Nephron (organoid): ENCODE measurements at regions not wholly inside any gene's neighbourhood (a gene's known extent, or its start where the extent isn't known, plus 50 kb on each side); places are given as distances from the start of the nearest gene placed in this dataset.

Experiments
- H3K27ac Mint-ChIP-seq, 3 experiments: 2 replicates each; pipeline ENCODE4 v1.8.0; 2020; ENCODE audit warnings: mixed read lengths in 3 of 3, mild to moderate bottlenecking in 2 of 3, moderate library complexity in 1 of 3
- H3K27me3 Mint-ChIP-seq: 2 replicates; pipeline ENCODE4 v1.8.0; 2021; ENCODE audit warnings: low read depth, mild to moderate bottlenecking, moderate library complexity, mixed read lengths
- H3K36me3 Mint-ChIP-seq: 2 replicates; pipeline ENCODE4 v1.8.0; 2020; ENCODE audit warnings: low read depth, mixed read lengths
- H3K4me1 Mint-ChIP-seq: 2 replicates; pipeline ENCODE4 v1.8.0; 2020; ENCODE audit warnings: mixed read lengths
- H3K4me3 Mint-ChIP-seq, 3 experiments: 2 replicates each; pipeline ENCODE4 v1.8.0; 2020; ENCODE audit warnings: mild to moderate bottlenecking in 3 of 3, mixed read lengths in 3 of 3, moderate library complexity in 2 of 3
- H3K9me3 Mint-ChIP-seq: 2 replicates; pipeline ENCODE4 v1.8.0; 2020; ENCODE audit warnings: mixed read lengths
- TF ChIP-seq, protein P1 (sequence below), 3 experiments: fragments of 200-600 bp; sonication (generic); IDR thresholded peaks; one replicate each; pipeline ENCODE4 v1.5.0; 2021; ENCODE audit warnings: antibody characterized with exemption in 3 of 3; ENCODE audit not compliant: unreplicated experiment in 3 of 3

DNA sequence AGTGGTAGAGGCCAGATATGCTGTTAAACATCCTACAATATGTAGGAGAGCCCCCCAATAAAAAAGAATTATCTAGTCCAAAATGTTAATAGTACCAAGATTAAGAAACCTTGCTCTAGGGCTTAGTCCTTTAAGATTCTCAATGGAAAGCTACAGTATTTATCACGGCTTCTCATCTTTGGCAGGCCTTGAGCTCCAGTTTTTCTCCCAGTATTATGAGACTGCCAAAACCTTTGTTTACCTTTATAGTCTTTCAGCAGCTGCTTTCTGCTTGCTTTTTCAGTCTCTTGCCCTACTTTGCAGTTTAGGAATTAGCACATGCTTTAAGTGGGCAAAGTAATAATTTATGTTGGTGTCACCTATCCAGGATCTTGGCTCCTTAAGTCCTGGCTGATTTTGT, 59.7 kb downstream of the NHLRC1 start:
- H3K4me1 Mint-ChIP-seq, result no peaks in the 10 kb centered on the region
- no peak overlapping the region for H3K4me3 Mint-ChIP-seq
- H3K9me3 Mint-ChIP-seq, result peaks cover 16% of the 10 kb centered on the region
- H3K36me3 Mint-ChIP-seq, result no peaks in the 10 kb centered on the region
- peaks cover 8% of the 10 kb centered on the region for H3K27me3 Mint-ChIP-seq
- no peak overlapping the region for H3K27ac Mint-ChIP-seq
- TF ChIP-seq, protein P1, sequence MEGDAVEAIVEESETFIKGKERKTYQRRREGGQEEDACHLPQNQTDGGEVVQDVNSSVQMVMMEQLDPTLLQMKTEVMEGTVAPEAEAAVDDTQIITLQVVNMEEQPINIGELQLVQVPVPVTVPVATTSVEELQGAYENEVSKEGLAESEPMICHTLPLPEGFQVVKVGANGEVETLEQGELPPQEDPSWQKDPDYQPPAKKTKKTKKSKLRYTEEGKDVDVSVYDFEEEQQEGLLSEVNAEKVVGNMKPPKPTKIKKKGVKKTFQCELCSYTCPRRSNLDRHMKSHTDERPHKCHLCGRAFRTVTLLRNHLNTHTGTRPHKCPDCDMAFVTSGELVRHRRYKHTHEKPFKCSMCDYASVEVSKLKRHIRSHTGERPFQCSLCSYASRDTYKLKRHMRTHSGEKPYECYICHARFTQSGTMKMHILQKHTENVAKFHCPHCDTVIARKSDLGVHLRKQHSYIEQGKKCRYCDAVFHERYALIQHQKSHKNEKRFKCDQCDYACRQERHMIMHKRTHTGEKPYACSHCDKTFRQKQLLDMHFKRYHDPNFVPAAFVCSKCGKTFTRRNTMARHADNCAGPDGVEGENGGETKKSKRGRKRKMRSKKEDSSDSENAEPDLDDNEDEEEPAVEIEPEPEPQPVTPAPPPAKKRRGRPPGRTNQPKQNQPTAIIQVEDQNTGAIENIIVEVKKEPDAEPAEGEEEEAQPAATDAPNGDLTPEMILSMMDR (IDR thresholded peaks at IDR 0.05; ENCODE audit: unreplicated experiment in 3 of 3), result no peak

DNA sequence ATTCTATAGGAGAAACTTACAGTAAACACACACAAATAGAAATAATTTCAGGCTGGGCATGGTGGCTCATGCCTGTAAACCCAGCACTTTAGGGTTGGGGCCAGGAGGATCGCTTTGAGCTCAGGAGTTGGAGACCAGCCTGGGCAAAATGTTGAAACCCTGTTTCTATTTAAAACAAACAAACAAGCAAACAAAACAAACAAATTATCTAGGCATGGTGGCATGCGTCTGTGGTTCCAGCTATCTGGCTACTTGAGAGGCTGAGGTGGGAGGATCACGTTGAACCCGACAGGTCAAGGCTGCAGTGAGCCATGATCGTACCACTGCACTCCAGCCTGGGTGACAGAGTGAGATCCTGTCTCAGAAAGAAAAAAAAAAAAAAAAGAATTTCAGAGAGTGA, 64.0 kb downstream of the NHLRC1 start:
- TF ChIP-seq, protein P1 (IDR thresholded peaks at IDR 0.05; ENCODE audit: unreplicated experiment in 3 of 3), result no peak
- Mint-ChIP-seq H3K27ac (no peak overlapping the region), H3K4me3 (no peak overlapping the region), H3K4me1 (no peaks in the 10 kb centered on the region), H3K36me3 (no peaks in the 10 kb centered on the region), H3K9me3 (peaks cover 9% of the 10 kb centered on the region), H3K27me3 (peaks cover 12% of the 10 kb centered on the region)

DNA sequence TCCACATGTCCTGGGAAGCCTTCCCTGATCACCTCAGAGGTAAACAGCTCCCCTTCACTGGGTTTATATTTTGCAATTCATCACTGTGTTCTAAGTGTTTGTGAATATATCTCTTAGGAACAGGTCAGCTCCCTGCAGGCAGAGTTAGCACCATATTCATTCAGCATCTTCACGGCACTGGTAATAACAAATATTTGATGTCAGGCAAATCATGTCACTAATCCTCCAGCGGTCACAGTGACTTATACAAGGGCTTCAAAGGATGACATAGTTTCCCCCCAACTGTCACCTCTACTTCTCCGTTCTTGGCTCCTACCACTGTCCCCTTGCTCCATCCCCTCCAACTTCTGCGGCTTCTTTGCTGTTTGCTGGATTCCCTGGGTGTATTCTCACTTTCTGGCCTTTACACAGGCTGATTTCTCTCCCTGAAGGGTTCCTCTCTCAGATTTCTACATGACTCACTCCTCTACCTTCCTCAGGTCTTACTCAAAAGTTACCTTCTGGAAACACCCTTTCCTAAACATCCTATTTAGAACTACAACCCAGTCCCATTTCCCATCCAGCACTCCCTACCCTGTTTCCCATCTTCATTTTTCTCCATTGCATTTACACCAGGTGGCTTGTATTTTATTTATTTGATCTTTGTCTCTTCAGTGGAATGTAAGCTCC, 66.6 kb downstream of the NHLRC1 start:
- no peaks in the 10 kb centered on the region for H3K36me3 Mint-ChIP-seq
- peaks cover 3% of the 10 kb centered on the region for H3K9me3 Mint-ChIP-seq
- no peak overlapping the region for H3K27ac Mint-ChIP-seq
- TF ChIP-seq, protein P1 (IDR thresholded peaks at IDR 0.05; ENCODE audit: unreplicated experiment in 3 of 3), result no peak
- no peaks in the 10 kb centered on the region for H3K4me1 Mint-ChIP-seq
- H3K27me3 Mint-ChIP-seq, result peaks cover 12% of the 10 kb centered on the region
- H3K4me3 Mint-ChIP-seq, result no peak overlapping the region

DNA sequence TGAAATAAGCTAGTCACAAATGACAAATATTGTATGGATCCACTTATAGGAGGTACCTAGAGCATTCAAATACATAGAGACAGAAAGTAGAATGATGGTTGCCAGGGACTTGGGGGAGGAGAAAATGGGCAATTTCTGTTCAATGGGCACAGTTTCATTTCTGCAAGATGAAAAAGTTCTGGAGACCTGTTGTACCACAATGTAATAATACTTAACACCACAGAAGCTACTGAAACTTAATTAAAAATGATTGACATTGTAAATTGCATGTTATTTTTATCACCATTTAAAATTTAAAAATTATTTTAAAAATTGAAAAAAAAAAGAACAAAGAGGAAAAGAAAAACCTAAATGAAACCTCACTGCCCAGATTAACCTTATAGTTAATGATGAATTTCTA, 67.4 kb downstream of the NHLRC1 start:
- H3K27me3 Mint-ChIP-seq, result peaks cover 12% of the 10 kb centered on the region
- TF ChIP-seq, protein P1 (IDR thresholded peaks at IDR 0.05; ENCODE audit: unreplicated experiment in 3 of 3), result no peak
- no peaks in the 10 kb centered on the region for H3K36me3 Mint-ChIP-seq
- H3K4me1 Mint-ChIP-seq, result no peaks in the 10 kb centered on the region
- H3K27ac Mint-ChIP-seq, result no peak overlapping the region
- H3K9me3 Mint-ChIP-seq, result peaks cover 6% of the 10 kb centered on the region
- H3K4me3 Mint-ChIP-seq, result no peak overlapping the region

DNA sequence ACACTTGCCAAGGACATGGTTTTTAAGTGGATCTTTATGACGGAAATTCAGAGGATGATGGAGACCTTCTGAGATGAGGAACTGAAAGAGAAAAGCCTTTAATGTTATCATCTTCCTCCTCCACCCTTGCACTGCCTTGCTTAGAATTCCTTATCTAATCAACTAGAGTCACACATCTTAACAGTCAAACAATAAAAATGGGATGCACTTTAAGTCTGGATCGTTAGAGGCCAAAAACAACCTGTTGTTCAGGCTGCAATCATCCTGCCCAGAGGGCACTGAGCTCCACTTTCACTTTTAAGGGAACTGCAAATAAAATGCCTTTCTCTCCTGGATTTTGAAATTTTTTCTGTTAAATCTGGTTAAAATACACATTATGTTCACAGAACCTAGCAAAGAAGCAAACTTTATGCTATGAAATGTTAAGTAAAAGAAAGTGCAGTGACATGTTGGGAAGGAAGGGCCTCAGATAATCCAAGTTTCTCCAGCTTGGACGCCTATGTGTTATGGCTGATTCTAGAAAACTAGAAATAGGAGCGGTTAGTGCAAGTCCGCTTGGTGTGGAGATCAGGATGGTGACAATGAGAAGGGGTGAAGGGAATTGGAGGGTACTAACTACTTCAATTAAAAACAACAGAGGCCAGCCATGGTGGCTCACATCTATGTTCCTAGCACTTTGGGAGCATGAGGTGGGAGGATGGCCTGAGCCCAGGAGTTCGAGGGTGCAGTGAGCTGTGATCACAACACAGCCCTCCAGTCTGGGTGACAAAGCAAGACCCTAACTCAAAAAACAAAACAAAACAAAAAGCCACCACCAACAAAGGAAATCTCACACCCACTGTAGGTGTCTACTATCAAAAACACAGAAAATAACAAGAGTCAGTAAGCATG, 66.4 kb upstream of the KIF13A start:
- H3K27me3 Mint-ChIP-seq, result peaks cover 8% of the 10 kb centered on the region
- no peaks in the 10 kb centered on the region for H3K36me3 Mint-ChIP-seq
- no peaks in the 10 kb centered on the region for H3K4me1 Mint-ChIP-seq
- H3K9me3 Mint-ChIP-seq, result peaks cover 7% of the 10 kb centered on the region
- H3K27ac Mint-ChIP-seq, result no peak overlapping the region
- H3K4me3 Mint-ChIP-seq, result no peak overlapping the region
- TF ChIP-seq, protein P1 (IDR thresholded peaks at IDR 0.05; ENCODE audit: unreplicated experiment in 3 of 3), result no peak
